T-cell (primary cell): ENCODE measurements at regions not wholly inside any gene's neighbourhood (a gene's known extent, or its start where the extent isn't known, plus 50 kb on each side); places are given as distances from the start of the nearest gene placed in this dataset.

ENCODE experiments used
- ATAC-seq, 4 experiments: fragments of 200-7000 bp in 3 of 4; fragments of 150-1000 bp in 1 of 4; cut with Tn5 transposase; replicated peaks in 1 of 4; 1 replicate in 3 of 4; 2 replicates in 1 of 4; pipeline ENCODE4 v1.10.0; 2021; ENCODE audit warnings: moderate library complexity in 3 of 4, mild to moderate bottlenecking in 2 of 4, moderate number of reproducible peaks in 1 of 4
- CTCF ChIA-PET, 2 donors: fragments of 300-600 bp; sonication (Branson Sonifier 250); formaldehyde crosslinking; loops; one replicate each; lab custom pipeline; 2022; ENCODE audit warnings: antibody characterized with exemption in 2 of 2; lab: Charles Lee
- POLR2A ChIA-PET, 2 donors: fragments of 300-600 bp; sonication (Branson Sonifier 250); formaldehyde crosslinking; loops; one replicate each; lab custom pipeline; 2022; ENCODE audit warnings: antibody characterized with exemption in 2 of 2; lab: Charles Lee
- DNase-seq, 35 experiments: peaks; one replicate each; pipeline versions ENCODE4 v3.0.0 to v3.0.0-alpha.2; 2013 to 2023
- H3K27ac ChIP-seq: one replicate; pipeline ENCODE4 v1.5.1; 2013; ENCODE audit warnings: low read length
- H3K27me3 ChIP-seq, 2 experiments: replicated peaks in 1 of 2; 1 replicate in 1 of 2; 2 replicates in 1 of 2; pipeline versions ENCODE4 v1.6.1 to v1.7.0; 2013; ENCODE audit warnings: low read length in 1 of 2, mixed read lengths in 1 of 2; ENCODE audit not compliant: control insufficient read depth in 2 of 2, insufficient read depth in 2 of 2; ENCODE audit errors: extremely low read depth in 1 of 2
- H3K36me3 ChIP-seq, 2 donors: 1 replicate in 1 of 2; 2 replicates in 1 of 2; pipeline versions ENCODE4 v1.6.1 to v1.7.0; 2013; ENCODE audit warnings: low read length in 1 of 2; ENCODE audit not compliant: control insufficient read depth in 2 of 2, insufficient read depth in 1 of 2; ENCODE audit errors: extremely low read depth in 1 of 2
- H3K4me1 ChIP-seq, 2 experiments: 1 replicate in 1 of 2; 2 replicates in 1 of 2; pipeline versions ENCODE4 v1.6.1 to v1.7.0; 2013; ENCODE audit warnings: low read length in 2 of 2, mixed read lengths in 1 of 2; ENCODE audit not compliant: insufficient read depth in 2 of 2, control insufficient read depth in 1 of 2; ENCODE audit errors: extremely low read depth in 1 of 2
- H3K4me3 ChIP-seq, 2 donors: 1 replicate in 1 of 2; 2 replicates in 1 of 2; pipeline versions ENCODE4 v1.5.1 to v1.7.0; 2013; ENCODE audit warnings: mild to moderate bottlenecking in 2 of 2, low read length in 1 of 2, moderate library complexity in 1 of 2; ENCODE audit not compliant: control insufficient read depth in 1 of 2; ENCODE audit errors: extremely low read depth in 1 of 2
- H3K9me3 ChIP-seq: 2 replicates; pipeline ENCODE4 v1.7.0; 2013
- H3K27ac Mint-ChIP-seq, 2 donors: one replicate each; pipeline ENCODE4 v1.8.0; 2020 to 2021; ENCODE audit warnings: mild to moderate bottlenecking in 2 of 2, mixed read lengths in 2 of 2
- H3K27me3 Mint-ChIP-seq, 2 donors: one replicate each; pipeline ENCODE4 v1.8.0; 2021 to 2022; ENCODE audit warnings: mixed read lengths in 2 of 2
- H3K36me3 Mint-ChIP-seq: one replicate; pipeline ENCODE4 v1.8.0; 2021; ENCODE audit warnings: mixed read lengths
- H3K4me1 Mint-ChIP-seq, 3 donors: one replicate each; pipeline ENCODE4 v1.8.0; 2020 to 2022; ENCODE audit warnings: mixed read lengths in 3 of 3, mild to moderate bottlenecking in 1 of 3
- H3K4me3 Mint-ChIP-seq, 3 donors: one replicate each; pipeline ENCODE4 v1.8.0; 2020 to 2022; ENCODE audit warnings: mild to moderate bottlenecking in 3 of 3, mixed read lengths in 3 of 3, moderate library complexity in 3 of 3
- H3K9me3 Mint-ChIP-seq, 3 donors: one replicate each; pipeline ENCODE4 v1.8.0; 2020 to 2022; ENCODE audit warnings: mixed read lengths in 3 of 3
- WGBS: methylation state at CpG from one replicate; pipeline ENCODE4 v1.1.5; 2013; ENCODE audit warnings: missing lambda C conversion rate; ENCODE audit not compliant: insufficient coverage; 5-methylcytosine and 5-hydroxymethylcytosine counted together

GRCh38 chr1:234869182-234870019 lies 259.2 kb downstream of the TOMM20 start:
- H3K27ac ChIP-seq = no peak overlapping the region
- H3K4me3 Mint-ChIP-seq = no peak overlapping the region
- no peaks in the 10 kb centered on the region for H3K36me3 ChIP-seq
- no peaks in the 10 kb centered on the region for H3K9me3 Mint-ChIP-seq
- WGBS = 87% methylated on average over 9 of the region's 16 CpGs
- no peak overlapping the region for H3K4me3 ChIP-seq
- peaks cover 0 to 4% of the 10 kb centered on the region in 2 experiments for H3K4me1 ChIP-seq
- no peak overlapping the region for H3K27ac Mint-ChIP-seq
- H3K4me1 Mint-ChIP-seq = peaks cover under 1 to 13% (median 6%) of the 10 kb centered on the region in 3 donors
- POLR2A ChIA-PET = no interaction called here
- H3K36me3 Mint-ChIP-seq = no peaks in the 10 kb centered on the region
- ATAC-seq = no peak
- no peak for DNase-seq
- CTCF ChIA-PET = no interaction called here
- H3K9me3 ChIP-seq = no peaks in the 10 kb centered on the region
- H3K27me3 Mint-ChIP-seq = no peaks in the 10 kb centered on the region
- H3K27me3 ChIP-seq = peaks cover 0 to 2% of the 10 kb centered on the region in 2 experiments

- Histone ChIP-seq H3K27ac (no peak overlapping the region), H3K4me1 (peaks cover 0 to 4% of the 10 kb centered on the region in 2 experiments), H3K27me3 (peaks cover 0 to 2% of the 10 kb centered on the region in 2 experiments), H3K36me3 (no peaks in the 10 kb centered on the region), H3K4me3 (no peak overlapping the region), H3K9me3 (no peaks in the 10 kb centered on the region)
- ChIA-PET CTCF (interaction anchor here in 1 of 2 donors (0.7 kb wide), 1 partner anchor 218 kb away, joined by 5 read pairs; no protein-coding TSS in a partner anchor), POLR2A (no interaction called here)
- WGBS = 69% methylated on average over 3 of the region's 6 CpGs
- no peak overlapping the region for H3K27ac Mint-ChIP-seq
- ATAC-seq (no peak), DNase-seq (no peak)
- no peak overlapping the region for H3K4me3 Mint-ChIP-seq
- H3K9me3 Mint-ChIP-seq = no peaks in the 10 kb centered on the region
- peaks cover 6 to 13% (median 8%) of the 10 kb centered on the region in 3 donors for H3K4me1 Mint-ChIP-seq
- H3K27me3 Mint-ChIP-seq = no peaks in the 10 kb centered on the region
- H3K36me3 Mint-ChIP-seq = no peaks in the 10 kb centered on the region
Measured at GRCh38 chr1:234868296-234869147, 258.5 kb upstream of the IRF2BP2 start.

DNA sequence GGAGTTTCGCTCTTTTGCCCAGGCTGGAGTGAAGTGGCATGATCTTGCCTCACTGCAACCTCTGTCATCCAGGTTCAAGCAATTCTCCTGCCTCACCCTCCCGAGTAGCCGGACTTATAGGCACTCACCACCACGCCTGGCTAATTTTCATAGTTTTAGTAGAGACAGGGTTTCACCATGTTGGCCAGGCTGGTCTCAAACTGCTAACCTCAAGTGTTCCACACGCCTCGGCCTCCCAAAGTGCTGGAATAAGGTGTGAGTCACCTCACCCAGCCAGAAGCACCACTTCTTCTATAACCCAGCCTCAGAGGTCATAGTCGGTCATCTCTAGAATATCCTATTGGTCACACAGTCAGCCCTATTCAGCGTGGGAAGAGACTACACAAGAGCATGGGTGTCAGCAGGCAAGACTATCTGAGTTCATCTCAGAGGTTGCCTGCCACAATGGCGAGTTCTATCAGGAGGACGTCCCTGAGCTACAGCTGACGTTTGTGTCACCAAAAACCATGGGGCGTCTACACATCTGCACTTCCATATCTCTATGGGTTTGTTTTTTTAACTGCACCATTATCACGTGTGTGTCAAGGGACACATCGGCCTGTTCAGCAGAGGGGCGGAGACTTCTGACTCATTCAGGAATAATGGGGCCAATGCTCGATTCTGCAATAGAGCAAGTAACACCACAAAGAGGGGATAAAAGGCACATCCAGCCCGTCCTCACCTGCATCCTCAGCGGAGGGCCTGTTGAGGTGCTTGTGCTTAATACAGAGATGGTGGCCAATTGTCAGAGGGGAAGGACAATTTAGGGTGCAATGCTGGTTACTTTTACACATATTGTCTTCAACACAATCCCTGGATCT lies 256.3 kb upstream of the IRF2BP2 start:
- no peak overlapping the region for H3K4me3 ChIP-seq
- H3K4me1 ChIP-seq = peaks cover 0 to 11% of the 10 kb centered on the region in 2 experiments
- H3K27ac ChIP-seq = no peak overlapping the region
- H3K4me3 Mint-ChIP-seq = no peak overlapping the region
- no peaks in the 10 kb centered on the region for H3K36me3 ChIP-seq
- no peaks in the 10 kb centered on the region for H3K27me3 Mint-ChIP-seq
- ChIA-PET POLR2A (no interaction called here), CTCF (no interaction called here)
- H3K9me3 Mint-ChIP-seq = no peaks in the 10 kb centered on the region
- 78% methylated on average over 17 of the region's 18 CpGs for WGBS
- H3K4me1 Mint-ChIP-seq = peaks cover 6 to 17% (median 15%) of the 10 kb centered on the region in 3 donors
- ATAC-seq = peak in 2 of 4 experiments; percentile 7 to 43
- H3K9me3 ChIP-seq = no peaks in the 10 kb centered on the region
- no peak overlapping the region for H3K27ac Mint-ChIP-seq
- DNase-seq = peak in 9 of 35 experiments; percentile 6 to 58 (median 30)
- peaks cover 0 to 2% of the 10 kb centered on the region in 2 experiments for H3K27me3 ChIP-seq
- H3K36me3 Mint-ChIP-seq = no peaks in the 10 kb centered on the region

DNA sequence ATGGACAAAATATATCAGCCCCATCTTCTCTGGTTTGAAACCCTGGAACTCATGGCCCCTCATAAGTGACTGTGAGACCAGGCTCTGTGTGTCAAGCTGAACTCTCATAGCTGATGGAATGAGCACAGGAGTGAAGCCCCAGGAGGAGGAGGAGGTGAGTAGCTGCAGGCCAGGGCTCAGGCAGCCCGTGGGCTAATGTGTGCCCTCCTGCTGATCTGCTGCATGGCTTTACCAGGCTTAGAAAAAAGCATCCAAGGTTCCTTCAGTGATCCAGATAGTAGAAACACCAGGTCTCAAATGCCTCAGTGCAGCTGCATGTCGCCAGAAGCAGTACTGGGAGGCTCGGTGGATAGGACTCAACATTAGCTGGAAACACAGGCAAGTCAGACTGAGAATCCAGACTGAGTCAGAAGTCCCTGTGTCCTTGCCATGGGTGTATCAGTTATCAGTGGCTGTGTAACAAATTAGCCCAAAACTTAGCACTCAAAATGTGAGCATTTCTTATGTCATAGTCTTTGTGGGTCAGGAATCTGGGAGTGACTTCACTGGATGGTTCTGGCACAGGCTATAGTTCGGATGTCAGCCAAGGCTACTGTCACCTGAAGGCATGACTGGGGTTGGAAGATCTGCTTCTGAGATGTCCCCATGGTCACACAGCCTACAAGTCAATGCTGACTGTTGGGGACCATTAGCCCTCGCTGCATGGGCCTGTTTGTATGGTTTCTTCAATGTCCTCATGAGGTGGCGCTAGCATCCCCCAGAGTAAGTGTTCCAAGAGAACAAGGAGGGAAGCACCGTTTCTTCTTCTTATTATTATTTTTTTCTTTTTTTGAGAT lies 255.4 kb upstream of the IRF2BP2 start:
- DNase-seq (no peak), ATAC-seq (no peak)
- H3K4me1 ChIP-seq = peaks cover 0 to 11% of the 10 kb centered on the region in 2 experiments
- no peaks in the 10 kb centered on the region for H3K36me3 Mint-ChIP-seq
- no peaks in the 10 kb centered on the region for H3K27me3 Mint-ChIP-seq
- H3K27me3 ChIP-seq = peaks cover 0 to 2% of the 10 kb centered on the region in 2 experiments
- peak overlapping the region in 1 of 2 donors; percentile 39 for H3K27ac Mint-ChIP-seq
- H3K36me3 ChIP-seq = no peaks in the 10 kb centered on the region
- POLR2A ChIA-PET = no interaction called here
- no peaks in the 10 kb centered on the region for H3K9me3 ChIP-seq
- H3K4me3 ChIP-seq = no peak overlapping the region
- 92% methylated on average over 4 of the region's 7 CpGs for WGBS
- CTCF ChIA-PET = no interaction called here
- H3K27ac ChIP-seq = no peak overlapping the region
- H3K9me3 Mint-ChIP-seq = no peaks in the 10 kb centered on the region
- H3K4me3 Mint-ChIP-seq = no peak overlapping the region
- peaks cover 6 to 17% (median 15%) of the 10 kb centered on the region in 3 donors for H3K4me1 Mint-ChIP-seq

- ChIA-PET POLR2A (no interaction called here), CTCF (no interaction called here)
- no peaks in the 10 kb centered on the region for H3K36me3 ChIP-seq
- no peak overlapping the region for H3K4me3 ChIP-seq
- Mint-ChIP-seq H3K36me3 (no peaks in the 10 kb centered on the region), H3K27me3 (no peaks in the 10 kb centered on the region), H3K4me3 (no peak overlapping the region), H3K27ac (peak overlapping the region in 1 of 2 donors; percentile 43), H3K9me3 (no peaks in the 10 kb centered on the region), H3K4me1 (peaks cover 6 to 17% (median 12%) of the 10 kb centered on the region in 3 donors)
- H3K27ac ChIP-seq = no peak overlapping the region
- H3K9me3 ChIP-seq = no peaks in the 10 kb centered on the region
- ATAC-seq (no peak), DNase-seq (no peak)
- 95% methylated on average over 3 of the region's 3 CpGs for WGBS
- H3K4me1 ChIP-seq = peaks cover 0 to 11% of the 10 kb centered on the region in 2 experiments
- peaks cover 0 to 2% of the 10 kb centered on the region in 2 experiments for H3K27me3 ChIP-seq
Measured at GRCh38 chr1:234864116-234864515, 254.1 kb upstream of the IRF2BP2 start.
